Tibial artery (tissue), 4 donors: ENCODE measurements at regions not wholly inside any gene's neighbourhood (a gene's known extent, or its start where the extent isn't known, plus 50 kb on each side); places are given as distances from the start of the nearest gene placed in this dataset.
A peak's percentile ranks its signal among the peaks of the same experiment; 100 is the strongest.
"Not testable (repeated sequence)": the region's sequence is repeated elsewhere in the genome, so short reads cannot be mapped to it uniquely, and the experiment has no call there.

Experiments used
- DNase-seq, 2 donors: peaks; one replicate each; pipeline ENCODE4 v3.0.0-alpha.2; 2019
- H3K27ac ChIP-seq, 2 donors: fragments of 200-600 bp; sonication (generic) in 1 of 2; 1 replicate in 1 of 2; 2 replicates in 1 of 2; pipeline ENCODE4 v1.5.1; 2018 to 2019; ENCODE audit warnings: mild to moderate bottlenecking in 1 of 2
- H3K27me3 ChIP-seq, 2 donors: fragments of 200-600 bp; sonication (generic) in 1 of 2; one replicate each; pipeline versions ENCODE4 v1.5.1 to v1.6.0; 2016 to 2019
- H3K36me3 ChIP-seq, 3 donors: fragments of 200-600 bp; sonication (generic) in 2 of 3; one replicate each; pipeline ENCODE4 v1.5.1; 2016 to 2019; ENCODE audit warnings: mild to moderate bottlenecking in 2 of 3
- H3K4me1 ChIP-seq, 4 donors: fragments of 200-600 bp; sonication (generic) in 2 of 4; 1 replicate in 3 of 4; 2 replicates in 1 of 4; pipeline ENCODE4 v1.5.1; 2016 to 2019
- H3K4me3 ChIP-seq, 2 donors: fragments of 200-600 bp; sonication (generic) in 1 of 2; 1 replicate in 1 of 2; 2 replicates in 1 of 2; pipeline ENCODE4 v1.5.1; 2018 to 2019; ENCODE audit warnings: mild to moderate bottlenecking in 2 of 2
- H3K9me3 ChIP-seq, 3 donors: fragments of 200-600 bp; sonication (generic) in 1 of 3; one replicate each; pipeline ENCODE4 v1.5.1; 2016 to 2019
- CTCF ChIP-seq, 2 experiments: fragments of 200-600 bp in 1 of 2; fragments of 450-650 bp in 1 of 2; IDR thresholded peaks; one replicate each; pipeline ENCODE4 v1.5.1; 2017 to 2019; ENCODE audit warnings: antibody characterized with exemption in 2 of 2, mild to moderate bottlenecking in 1 of 2, moderate library complexity in 1 of 2
- intact Hi-C: fragments of 100-400 bp; cut with DNase I; formaldehyde crosslinking; loops from one replicate; pipeline ENCODE4 v1.15.0; 2023; ENCODE audit warnings: low total_unique reads

GRCh38 chr11:95625164-95625900 is 164.2 kb downstream of the FAM76B start:
- H3K9me3 ChIP-seq: no peaks in the 10 kb centered on the region
- intact Hi-C loops: no loop called here
- H3K27ac ChIP-seq: peak overlapping the region; percentile 11 to 36
- H3K4me1 ChIP-seq: no peaks in the 10 kb centered on the region
- no peaks in the 10 kb centered on the region for H3K27me3 ChIP-seq
- H3K36me3 ChIP-seq: no peaks in the 10 kb centered on the region
- TF ChIP-seq CTCF (IDR thresholded peaks at IDR 0.05): no peak
- DNase-seq: no peak
- H3K4me3 ChIP-seq: no peak overlapping the region

GRCh38 chr11:95616256-95616804 is 173.3 kb downstream of the FAM76B start:
- no peak for DNase-seq
- Histone ChIP-seq H3K27ac (no peak overlapping the region), H3K9me3 (peaks cover 0 to 6% (median 0%) of the 10 kb centered on the region in 3 donors), H3K27me3 (no peaks in the 10 kb centered on the region), H3K36me3 (no peaks in the 10 kb centered on the region), H3K4me1 (peaks cover 0 to 13% (median 2%) of the 10 kb centered on the region in 4 donors), H3K4me3 (no peak overlapping the region)
- TF ChIP-seq CTCF (IDR thresholded peaks at IDR 0.05): no peak
- intact Hi-C loops: no loop called here

- peaks cover 0 to 7% (median 2%) of the 10 kb centered on the region in 4 donors for H3K4me1 ChIP-seq
- no peaks in the 10 kb centered on the region for H3K9me3 ChIP-seq
- intact Hi-C loops: no loop called here
- H3K4me3 ChIP-seq: no peak overlapping the region
- no peak overlapping the region for H3K27ac ChIP-seq
- no peaks in the 10 kb centered on the region for H3K27me3 ChIP-seq
- DNase-seq: no peak
- H3K36me3 ChIP-seq: no peaks in the 10 kb centered on the region
- TF ChIP-seq CTCF (IDR thresholded peaks at IDR 0.05): no peak
These were observed 177.8 kb downstream of the FAM76B start for GRCh38 chr11:95611827-95612226.

GRCh38 chr11:95610185-95610584 is 179.4 kb downstream of the FAM76B start:
- H3K36me3 ChIP-seq, H3K4me3 ChIP-seq, H3K4me1 ChIP-seq, DNase-seq, H3K27me3 ChIP-seq, H3K9me3 ChIP-seq, intact Hi-C loops, H3K27ac ChIP-seq: not testable (repeated sequence)

GRCh38 chr11:95608093-95608492 is 181.5 kb downstream of the FAM76B start:
- H3K27ac ChIP-seq: no peak overlapping the region
- H3K4me3 ChIP-seq: no peak overlapping the region
- DNase-seq: no peak
- intact Hi-C loops: no loop called here
- H3K4me1 ChIP-seq: no peaks in the 10 kb centered on the region
- H3K27me3 ChIP-seq: no peaks in the 10 kb centered on the region
- H3K9me3 ChIP-seq: no peaks in the 10 kb centered on the region
- TF ChIP-seq CTCF (IDR thresholded peaks at IDR 0.05): no peak
- no peaks in the 10 kb centered on the region for H3K36me3 ChIP-seq

- intact Hi-C loops: no loop called here
These were observed 182.8 kb downstream of the FAM76B start for GRCh38 chr11:95606824-95607223.

More at GRCh38 chr11:95606824-95607223, 182.8 kb downstream of the FAM76B start:
- TF ChIP-seq CTCF (IDR thresholded peaks at IDR 0.05): no peak
- DNase-seq: no peak
- H3K27ac ChIP-seq: no peak overlapping the region
- H3K36me3 ChIP-seq: no peaks in the 10 kb centered on the region
- no peaks in the 10 kb centered on the region for H3K9me3 ChIP-seq
- no peaks in the 10 kb centered on the region for H3K27me3 ChIP-seq
- H3K4me3 ChIP-seq: no peak overlapping the region
- no peaks in the 10 kb centered on the region for H3K4me1 ChIP-seq
